H7 (cell line): ENCODE measurements at regions not wholly inside any gene's neighbourhood (a gene's known extent, or its start where the extent isn't known, plus 50 kb on each side); places are given as distances from the start of the nearest gene placed in this dataset.

Source experiments
- DNase-seq: peaks from one replicate; pipeline ENCODE4 v3.0.0; 2012
- H3K27me3 ChIP-seq: 2 replicates; pipeline ENCODE4 v1.6.0; 2011; ENCODE audit warnings: mild to moderate bottlenecking, low read length; ENCODE audit not compliant: control insufficient read depth, insufficient read depth
- H3K36me3 ChIP-seq: replicated peaks from 2 replicates; pipeline ENCODE4 v1.5.1; 2011; ENCODE audit warnings: low read length; ENCODE audit not compliant: control insufficient read depth, insufficient read depth
- H3K4me3 ChIP-seq: 2 replicates; pipeline ENCODE4 v1.5.1; 2011; ENCODE audit warnings: low read depth, mild to moderate bottlenecking, control low read depth, low read length, moderate library complexity; ENCODE audit not compliant: insufficient read depth

DNA sequence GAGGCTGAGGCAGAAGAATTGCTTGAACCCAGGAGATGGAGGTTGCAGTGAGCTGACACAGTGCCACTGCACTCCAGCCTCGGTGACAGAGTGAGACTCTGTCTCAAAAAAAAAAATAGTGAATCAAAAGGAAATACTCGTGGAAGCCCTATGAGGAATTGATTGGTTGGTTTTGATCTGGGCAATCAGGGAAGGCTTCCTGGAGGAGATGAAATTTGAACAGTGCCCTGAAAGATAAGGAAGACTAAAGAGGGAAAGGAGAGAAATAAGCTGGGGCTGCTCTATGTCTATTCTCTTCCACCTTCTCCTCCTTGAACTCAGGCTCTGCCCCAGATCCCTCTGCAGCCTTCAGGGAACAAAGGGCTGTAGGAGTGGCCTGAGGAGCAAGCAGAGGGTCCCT is 54.1 kb downstream of the IRF2BPL start:
- Histone ChIP-seq H3K36me3 (no peaks in the 10 kb centered on the region), H3K4me3 (no peak overlapping the region), H3K27me3 (no peaks in the 10 kb centered on the region)
- no peak for DNase-seq

DNA sequence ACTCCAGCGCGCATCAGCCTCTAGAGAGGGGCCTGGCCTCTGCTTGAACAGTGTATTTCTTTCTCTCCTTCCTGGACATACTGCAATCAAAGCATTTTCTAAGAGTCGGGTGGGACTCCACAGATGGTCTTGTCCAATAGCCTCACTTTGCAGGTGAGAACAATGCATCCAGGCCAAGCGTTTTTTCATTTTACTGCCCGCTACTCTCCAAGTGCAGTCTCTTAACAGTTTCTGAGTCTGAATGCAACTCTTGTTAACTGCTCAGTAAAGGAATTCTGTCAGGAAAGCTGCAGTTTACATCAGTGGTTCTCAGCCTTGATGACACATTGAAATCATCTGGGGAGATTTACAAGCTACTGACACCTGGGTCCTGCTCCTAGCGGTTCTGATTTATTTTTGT is 57.0 kb downstream of the IRF2BPL start:
- no peak for DNase-seq
- H3K4me3 ChIP-seq: no peak overlapping the region
- no peaks in the 10 kb centered on the region for H3K36me3 ChIP-seq
- H3K27me3 ChIP-seq: no peaks in the 10 kb centered on the region

DNA sequence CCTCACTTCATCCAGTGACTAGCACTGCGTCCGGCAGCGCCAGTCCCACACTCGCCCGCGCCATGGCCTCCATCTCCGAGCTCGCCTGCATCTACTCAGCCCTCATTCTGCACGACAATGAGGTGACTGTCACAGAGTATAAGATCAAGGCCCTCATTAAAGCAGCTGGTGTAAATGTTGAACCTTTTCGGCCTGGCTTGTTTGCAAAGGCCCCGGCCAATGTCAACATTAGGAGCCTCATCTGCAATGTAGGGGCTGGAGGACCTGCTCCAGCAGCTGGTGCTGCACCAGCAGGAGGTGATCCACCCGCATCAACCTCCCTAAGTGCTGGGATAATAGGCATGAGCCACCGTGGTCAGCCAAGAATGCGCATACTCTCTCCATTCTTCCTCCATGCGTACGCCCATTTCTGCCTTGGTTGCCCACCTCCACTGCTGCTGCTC is 59.9 kb downstream of the IRF2BPL start:
- no peak overlapping the region for H3K4me3 ChIP-seq
- DNase-seq: peak; percentile 58
- H3K36me3 ChIP-seq: no peaks in the 10 kb centered on the region
- no peaks in the 10 kb centered on the region for H3K27me3 ChIP-seq

DNA sequence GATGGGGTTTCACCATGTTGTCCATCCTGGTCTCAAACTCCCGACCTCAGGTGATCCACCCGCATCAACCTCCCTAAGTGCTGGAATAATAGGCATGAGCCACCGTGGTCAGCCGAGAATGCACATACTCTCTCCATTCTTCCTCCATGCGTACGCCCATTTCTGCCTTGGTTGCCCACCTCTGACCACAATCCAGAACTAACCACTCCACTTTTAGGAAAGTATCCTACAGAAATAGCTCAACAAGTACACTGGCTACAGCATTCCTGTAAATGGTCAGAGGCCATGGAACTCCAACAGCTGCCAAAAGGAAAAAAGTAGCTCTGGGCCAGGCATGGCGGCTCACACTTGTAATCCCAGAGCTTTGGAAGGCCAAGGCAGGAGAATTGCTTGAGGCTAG is 60.7 kb downstream of the IRF2BPL start:
- no peak for DNase-seq
- no peak overlapping the region for H3K4me3 ChIP-seq
- no peaks in the 10 kb centered on the region for H3K27me3 ChIP-seq
- no peaks in the 10 kb centered on the region for H3K36me3 ChIP-seq

DNA sequence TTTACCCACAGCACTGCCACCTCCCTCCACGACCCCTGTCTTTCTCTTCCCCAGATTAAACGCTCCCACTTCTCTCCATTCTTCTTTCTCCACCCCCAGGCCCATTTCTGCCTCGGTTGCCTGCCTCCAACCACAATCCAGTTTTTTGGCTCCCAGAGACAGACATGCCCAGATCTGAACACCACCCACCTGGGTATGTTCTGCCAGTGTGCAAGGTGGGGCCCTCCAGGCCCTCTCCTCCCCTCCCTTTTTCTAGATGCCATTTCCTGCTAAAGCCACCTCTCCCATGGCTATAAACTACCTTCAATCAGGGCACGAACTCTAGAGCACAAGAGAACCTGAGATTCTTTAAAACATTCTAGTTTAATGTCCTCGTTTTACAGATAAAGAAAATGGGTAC is 63.3 kb downstream of the IRF2BPL start:
- Histone ChIP-seq H3K4me3 (no peak overlapping the region), H3K36me3 (no peaks in the 10 kb centered on the region), H3K27me3 (no peaks in the 10 kb centered on the region)
- no peak for DNase-seq

DNA sequence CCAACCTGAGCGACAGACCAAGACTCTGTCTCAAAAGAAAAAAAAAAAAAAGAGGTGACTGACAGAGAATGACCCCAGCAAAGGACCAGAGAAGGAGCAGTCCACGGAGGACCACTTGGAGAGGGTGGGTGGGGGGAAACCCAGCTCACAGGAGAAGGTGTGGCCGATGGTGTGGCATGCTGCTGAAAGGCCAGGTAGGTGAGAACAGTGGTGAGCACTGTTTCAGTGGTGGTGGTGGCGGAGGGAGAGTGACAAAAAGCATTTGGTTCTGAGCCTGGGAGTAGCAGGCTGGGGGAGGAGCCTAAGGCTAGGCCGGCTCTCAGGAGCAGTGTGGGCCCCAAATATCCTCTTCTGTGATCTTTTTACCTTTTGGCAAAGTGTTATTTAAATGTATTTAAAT is 63.8 kb downstream of the IRF2BPL start:
- no peaks in the 10 kb centered on the region for H3K27me3 ChIP-seq
- DNase-seq: peak; percentile 44
- H3K36me3 ChIP-seq: no peaks in the 10 kb centered on the region
- no peak overlapping the region for H3K4me3 ChIP-seq

DNA sequence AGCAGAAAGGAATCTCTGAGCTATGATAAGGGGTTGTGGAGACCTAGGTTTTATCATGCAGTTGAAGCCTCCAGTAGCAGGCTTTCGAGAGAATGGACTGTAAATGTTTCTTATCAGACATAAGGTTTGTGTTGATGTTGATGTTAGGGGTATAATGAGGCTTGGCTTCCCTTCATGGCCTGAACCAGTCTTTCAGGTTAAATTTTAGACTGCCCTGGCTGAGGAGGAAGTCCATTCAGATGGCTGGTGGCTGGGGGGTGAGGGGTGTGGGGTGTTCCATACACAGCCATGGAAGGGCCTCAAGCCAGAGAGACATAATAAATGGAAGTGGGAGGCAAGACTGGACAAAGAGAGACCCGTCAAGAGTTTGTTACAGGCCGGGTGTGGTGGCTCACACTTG is 65.1 kb downstream of the IRF2BPL start:
- Histone ChIP-seq H3K4me3 (no peak overlapping the region), H3K36me3 (no peaks in the 10 kb centered on the region), H3K27me3 (no peaks in the 10 kb centered on the region)
- DNase-seq: no peak

DNA sequence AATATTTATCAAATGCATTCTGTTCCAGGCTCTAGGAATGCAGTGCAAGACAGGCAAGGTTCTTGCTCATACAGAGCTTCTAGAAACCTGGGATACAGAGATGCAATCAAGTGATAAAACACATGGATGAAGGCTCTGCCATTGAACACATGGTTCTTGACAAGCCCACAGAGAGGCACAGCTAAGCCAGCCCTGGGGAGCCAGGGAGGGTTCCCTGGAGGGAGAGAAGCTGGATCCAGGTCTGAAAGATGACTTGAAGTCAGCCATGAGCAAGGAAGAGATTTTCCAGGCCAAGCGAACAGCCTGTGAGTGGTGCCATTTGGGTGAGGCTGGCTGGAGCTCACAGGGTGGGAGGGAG is 66.2 kb downstream of the IRF2BPL start:
- no peak overlapping the region for H3K4me3 ChIP-seq
- H3K27me3 ChIP-seq: no peaks in the 10 kb centered on the region
- no peak for DNase-seq
- H3K36me3 ChIP-seq: no peaks in the 10 kb centered on the region

DNA sequence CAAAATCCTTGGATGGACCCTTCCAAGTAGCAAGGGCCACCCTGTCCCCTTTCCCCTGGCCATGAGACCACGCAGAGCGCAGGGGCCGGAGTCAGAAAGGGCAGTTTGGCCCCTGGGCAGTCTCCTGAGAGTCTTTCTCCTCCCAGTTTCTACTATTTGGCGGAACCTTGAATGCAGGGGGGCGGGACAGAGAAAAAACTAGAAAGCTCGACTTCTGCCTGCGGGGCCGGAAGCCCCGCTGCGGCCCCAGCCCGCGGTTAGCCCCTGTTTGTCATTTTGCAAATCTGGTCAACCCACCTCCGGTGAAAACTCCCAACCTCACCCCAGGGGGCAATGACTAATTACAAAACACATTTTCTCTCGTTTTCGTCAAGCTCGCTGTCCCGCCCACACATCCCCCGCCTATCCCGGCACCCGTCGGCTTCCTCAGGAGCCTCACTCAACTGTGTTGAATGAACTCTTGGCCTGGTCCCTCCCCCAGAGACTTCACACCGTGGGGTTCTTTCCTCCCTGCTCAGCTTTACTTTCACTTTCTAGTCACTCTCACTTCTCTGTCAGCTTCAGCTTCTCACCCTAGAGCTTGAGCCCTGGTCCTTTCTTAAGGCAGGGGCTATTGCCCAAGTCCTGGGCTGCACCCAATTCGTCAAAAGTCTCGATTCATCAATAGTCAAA is 66.7 kb downstream of the IRF2BPL start:
- no peaks in the 10 kb centered on the region for H3K27me3 ChIP-seq
- no peaks in the 10 kb centered on the region for H3K36me3 ChIP-seq
- H3K4me3 ChIP-seq: no peak overlapping the region
- DNase-seq: peak; percentile 88

DNA sequence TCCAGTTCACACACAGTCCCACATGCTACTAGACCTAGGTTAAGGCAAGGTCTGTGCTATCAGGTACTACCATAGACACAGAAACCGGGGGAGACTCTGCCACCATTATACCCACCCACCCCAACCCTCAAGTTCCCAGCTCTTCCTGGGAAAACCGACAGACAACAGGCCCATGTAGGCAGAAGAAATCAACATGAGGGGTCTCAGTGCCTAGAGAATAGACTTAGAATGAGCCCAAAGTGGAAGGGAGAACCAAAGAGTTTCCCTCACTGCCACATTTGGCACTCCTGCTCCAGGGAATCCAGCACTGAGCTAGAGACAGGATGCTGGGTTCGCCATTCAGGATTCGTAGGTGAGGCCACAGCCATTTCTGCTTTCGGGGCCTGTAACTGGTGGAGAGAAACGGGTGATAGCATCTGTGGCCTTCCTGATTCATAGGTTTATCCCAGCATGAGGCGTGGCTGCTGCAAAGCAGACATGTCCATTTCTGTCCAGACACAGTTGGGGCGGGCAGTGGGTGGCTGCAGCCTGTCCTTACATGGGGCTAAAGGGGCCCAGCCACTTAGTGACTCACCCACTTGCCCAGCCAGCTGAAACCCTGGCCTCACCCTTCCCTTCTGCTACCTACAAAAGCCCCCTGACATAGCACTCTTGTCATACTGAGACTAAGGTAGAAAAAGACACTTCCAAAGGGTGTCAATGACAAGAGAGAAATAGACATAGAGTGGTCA is 69.4 kb downstream of the IRF2BPL start:
- no peaks in the 10 kb centered on the region for H3K36me3 ChIP-seq
- H3K27me3 ChIP-seq: no peaks in the 10 kb centered on the region
- H3K4me3 ChIP-seq: no peak overlapping the region
- no peak for DNase-seq

DNA sequence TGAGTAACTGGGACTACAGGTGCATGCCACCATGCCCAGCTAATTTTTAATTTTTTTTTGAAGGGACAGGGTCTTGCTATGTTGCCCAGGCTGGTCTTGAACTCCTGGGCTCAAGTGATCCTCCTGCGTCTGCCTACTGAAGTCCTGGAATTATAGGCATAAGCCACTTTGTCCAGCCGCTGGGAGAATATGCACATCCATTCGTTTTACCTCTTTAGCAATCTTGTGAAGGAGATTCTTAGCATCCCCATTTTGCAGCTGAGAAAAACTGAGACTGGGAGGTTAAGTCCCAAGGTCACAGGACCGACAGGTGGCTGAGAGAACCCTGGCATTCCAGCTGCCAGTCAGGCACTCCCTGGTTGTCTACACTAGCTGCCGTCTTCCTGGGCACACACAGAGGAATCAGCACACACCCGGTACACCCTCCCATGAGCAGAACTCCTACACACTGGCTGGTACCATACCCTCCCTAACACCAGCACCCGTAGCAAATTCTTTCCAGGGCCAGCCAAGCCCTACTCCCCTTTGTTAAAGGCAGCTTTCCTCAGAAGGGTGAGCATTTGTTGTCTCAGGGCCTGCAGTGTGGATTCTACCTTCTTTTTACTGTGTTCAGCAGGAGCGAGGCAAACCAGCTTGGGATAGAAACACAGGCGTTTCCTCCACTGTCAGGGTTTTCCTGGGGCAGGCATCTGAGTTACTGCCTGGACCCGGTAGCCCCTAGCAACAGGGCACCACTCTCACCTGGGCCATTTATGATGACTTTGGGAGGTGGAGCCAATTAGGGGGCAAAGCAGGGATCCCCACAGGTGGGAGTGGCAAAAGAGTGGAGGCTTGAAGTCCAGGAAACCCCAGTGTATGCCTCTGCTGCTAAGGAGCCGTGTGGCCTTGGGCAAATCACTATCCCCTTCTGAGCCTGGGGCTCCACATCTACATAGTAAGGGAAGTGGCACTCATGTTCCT is 70.2 kb downstream of the IRF2BPL start:
- Histone ChIP-seq H3K36me3 (no peaks in the 10 kb centered on the region), H3K27me3 (no peaks in the 10 kb centered on the region), H3K4me3 (no peak overlapping the region)
- DNase-seq: no peak

DNA sequence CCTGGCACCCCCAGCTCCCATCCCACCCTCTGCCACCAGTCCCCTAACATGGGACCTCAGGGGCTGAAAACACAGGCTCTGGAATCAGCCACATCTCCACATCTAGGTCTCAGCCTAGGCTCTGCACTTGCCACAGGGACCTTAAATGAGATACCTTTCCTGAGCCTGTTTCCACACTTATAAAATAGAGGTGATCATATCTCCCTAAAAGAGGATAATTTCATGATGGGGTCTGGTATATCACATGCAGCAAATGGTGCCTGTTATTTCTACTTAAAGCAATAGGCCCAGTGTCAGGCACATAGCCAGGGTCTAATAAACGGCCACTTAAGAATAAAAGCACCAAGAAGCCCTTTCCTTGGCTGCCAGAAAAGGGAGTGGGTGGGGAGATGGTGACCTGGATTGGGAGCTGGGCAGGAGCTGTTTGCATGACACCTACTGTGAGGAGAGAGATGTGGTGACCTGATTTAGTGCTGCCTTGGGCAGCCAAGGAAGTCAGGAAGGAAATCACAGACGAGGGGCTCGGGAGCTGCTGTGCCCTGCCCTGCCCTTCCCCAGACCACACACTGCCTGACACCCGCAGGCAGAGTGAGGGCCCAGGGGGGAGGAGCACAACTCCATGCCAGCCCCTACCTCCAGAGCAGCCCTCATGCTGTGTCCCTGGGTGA is 71.2 kb downstream of the IRF2BPL start:
- H3K36me3 ChIP-seq: no peaks in the 10 kb centered on the region
- DNase-seq: peak; percentile 60
- no peak overlapping the region for H3K4me3 ChIP-seq
- H3K27me3 ChIP-seq: no peaks in the 10 kb centered on the region

DNA sequence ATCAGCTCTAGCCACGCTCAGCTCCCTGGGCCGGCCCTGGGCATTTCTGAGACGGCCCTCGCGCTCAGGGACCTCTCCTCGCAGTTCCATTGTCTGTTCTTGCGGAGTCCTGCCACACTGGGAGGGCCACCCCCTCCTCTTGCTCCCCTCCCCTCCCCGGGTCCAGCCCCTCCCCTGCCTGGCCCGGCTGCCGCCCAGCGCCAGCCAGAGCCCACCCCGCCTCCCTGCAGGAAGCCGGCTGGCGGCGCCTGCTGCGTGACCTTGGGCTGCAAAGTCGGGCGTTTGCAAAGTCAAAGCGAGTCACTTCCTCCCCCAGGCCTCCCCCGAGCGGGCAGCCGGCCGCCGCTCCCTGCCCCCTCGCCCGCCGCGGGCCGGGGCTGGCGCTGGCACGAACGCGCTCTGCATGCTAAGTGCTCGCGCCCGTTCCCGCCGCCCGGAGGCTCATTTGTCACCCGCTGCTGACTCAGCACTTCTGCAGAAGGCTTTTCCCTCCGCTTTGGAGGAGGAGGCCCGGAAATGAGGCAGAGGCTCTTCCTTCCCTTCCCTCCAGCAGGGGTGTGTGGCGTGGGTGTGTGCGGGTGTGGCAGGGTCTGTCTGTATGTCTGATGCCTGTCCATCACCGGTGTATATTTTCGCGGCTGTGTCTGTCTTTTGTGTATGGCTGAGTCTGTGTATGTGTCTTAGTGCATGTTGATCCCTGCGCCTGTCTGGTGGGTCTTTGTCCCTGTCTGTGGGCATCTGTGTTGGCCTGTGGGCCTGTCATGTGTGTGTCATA is 72.0 kb downstream of the IRF2BPL start:
- no peaks in the 10 kb centered on the region for H3K27me3 ChIP-seq

More for the DNA sequence above, 72.0 kb downstream of the IRF2BPL start:
- no peaks in the 10 kb centered on the region for H3K36me3 ChIP-seq
- DNase-seq: peak; percentile 94
- peak overlapping the region; percentile 28; the same call in 1 of the 2 replicates for H3K4me3 ChIP-seq
